ENCODE measurements at regions not wholly inside any gene's neighbourhood (a gene's known extent, or its start where the extent isn't known, plus 50 kb on each side); places are given as distances from the start of the nearest gene placed in this dataset.

DNA sequence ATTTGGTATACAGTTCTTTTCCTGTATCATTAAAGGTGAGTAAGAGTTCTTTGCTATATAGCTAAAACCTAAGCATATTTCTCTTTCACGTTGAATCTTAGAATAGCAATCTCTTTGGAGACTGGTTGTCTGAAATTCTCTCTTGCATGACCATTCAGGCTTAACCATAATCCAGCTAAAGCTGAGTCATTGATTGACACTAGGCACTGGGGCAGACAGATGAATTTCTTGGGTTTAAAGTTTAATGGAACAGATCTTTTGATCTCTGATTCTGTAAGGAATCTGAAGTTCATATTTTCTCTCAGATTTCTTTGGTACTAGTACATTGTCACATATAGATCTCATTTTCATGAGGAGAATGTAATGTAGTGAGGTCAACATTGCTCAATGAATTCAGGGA is 397.3 kb upstream of the MIR17HG start:
- ChIA-PET POLR2A (no interaction called here), CTCF (no interaction called here), RAD21 (ENCODE audit: low non-redundant PET in 1 of 2, low total read pairs in 2 of 2, uncharacterized antibody in 2 of 2, unreplicated experiment in 2 of 2) (no interaction called here)
- Histone ChIP-seq H3K27ac (ENCODE audit: low read depth, low read length) (no peak overlapping the region), H3K4me2 (ENCODE audit: low read length) (no peak overlapping the region), H3K36me3 (ENCODE audit: control insufficient read depth in 1 of 2, insufficient read depth in 2 of 2, low read length in 2 of 2) (no peaks in the 10 kb centered on the region), H3K27me3 (ENCODE audit: insufficient read depth, low read length) (no peaks in the 10 kb centered on the region), H3K79me2 (ENCODE audit: insufficient read depth, low read length) (no peaks in the 10 kb centered on the region), H2AFZ (ENCODE audit: low read depth, low read length, poor library complexity, severe bottlenecking) (no peak overlapping the region), H3K4me3 (replicated peaks in 1 of 2; ENCODE audit: low read depth in 1 of 2, low read length in 2 of 2) (no peak overlapping the region), H3K4me1 (ENCODE audit: control insufficient read depth in 1 of 2, insufficient read depth in 2 of 2, low read length in 2 of 2) (no peaks in the 10 kb centered on the region), H4K20me1 (ENCODE audit: insufficient read depth) (no peaks in the 10 kb centered on the region), H3K9me3 (ENCODE audit: control insufficient read depth in 1 of 2, insufficient read depth in 1 of 2, low read depth in 1 of 2, low read length in 2 of 2) (no peaks in the 10 kb centered on the region), H3K9me2 (ENCODE audit: insufficient read depth) (no peaks in the 10 kb centered on the region), H3K9ac (ENCODE audit: low read length) (no peak overlapping the region)
- no peak for TF ChIP-seq CTCF (IDR thresholded peaks at IDR 0.05 in 2 of 3, conservative IDR thresholded peaks at IDR 0.05 in 1 of 3; ENCODE audit: borderline replicate concordance in 1 of 3, insufficient read depth in 1 of 3, low read depth in 2 of 3, low read length in 2 of 3)
- no peak for TF ChIP-seq EGR1 (IDR thresholded peaks at IDR 0.05; ENCODE audit: low read depth)
- TF ChIP-seq REST (IDR thresholded peaks at IDR 0.05; ENCODE audit: low read depth): no peak
- TF ChIP-seq JUND (IDR thresholded peaks at IDR 0.05): no peak
- no peak for TF ChIP-seq SIN3A (IDR thresholded peaks at IDR 0.05; ENCODE audit: low read depth)
- no peak for TF ChIP-seq ZBTB33 (IDR thresholded peaks at IDR 0.05; ENCODE audit: extremely low read depth, insufficient replicate concordance, low read length)
- TF ChIP-seq FOSL1 (IDR thresholded peaks at IDR 0.05; ENCODE audit: low read depth): no peak
- DNase-seq (ENCODE audit: low read depth, low spot score): no peak
- no peak for ATAC-seq
- no TSS peak for BruUV-seq (replicated peaks)
- intact Hi-C loops (cut with micrococcal nuclease): no loop called here

All from HCT116 (cell line).